Ascending aorta (tissue), 2 donors: ENCODE measurements at regions not wholly inside any gene's neighbourhood (a gene's known extent, or its start where the extent isn't known, plus 50 kb on each side); places are given as distances from the start of the nearest gene placed in this dataset.
"Not testable (repeated sequence)": the region's sequence is repeated elsewhere in the genome, so short reads cannot be mapped to it uniquely, and the experiment has no call there.

ENCODE experiments used
- DNase-seq, 2 donors: peaks; one replicate each; pipeline ENCODE4 v3.0.0-alpha.2; 2019; ENCODE audit warnings: low spot score in 2 of 2
- H3K27ac ChIP-seq, 2 donors: fragments of 200-600 bp; sonication (generic); one replicate each; pipeline ENCODE4 v1.5.1; 2016 to 2017; ENCODE audit warnings: mild to moderate bottlenecking in 1 of 2
- H3K27me3 ChIP-seq: fragments of 200-600 bp; sonication (generic); one replicate; pipeline ENCODE4 v1.5.1; 2017
- H3K36me3 ChIP-seq, 2 donors: fragments of 200-600 bp; sonication (generic); one replicate each; pipeline ENCODE4 v1.5.1; 2016
- H3K4me1 ChIP-seq, 2 donors: fragments of 200-600 bp; sonication (generic); one replicate each; pipeline ENCODE4 v1.5.1; 2016 to 2017; ENCODE audit warnings: mild to moderate bottlenecking in 1 of 2
- H3K4me3 ChIP-seq, 2 donors: fragments of 200-600 bp; sonication (generic); one replicate each; pipeline ENCODE4 v1.5.1; 2016 to 2017; ENCODE audit warnings: mild to moderate bottlenecking in 1 of 2
- H3K9me3 ChIP-seq, 2 donors: fragments of 200-600 bp; sonication (generic); one replicate each; pipeline ENCODE4 v1.5.1; 2016
- CTCF ChIP-seq, 3 experiments: fragments of 200-600 bp in 2 of 3; fragments of 450-650 bp in 1 of 3; sonication (generic) in 2 of 3; IDR thresholded peaks; one replicate each; pipeline ENCODE4 v1.5.1; 2016 to 2019; ENCODE audit warnings: antibody characterized with exemption in 3 of 3, mild to moderate bottlenecking in 1 of 3, moderate library complexity in 1 of 3
- intact Hi-C: fragments of 100-400 bp; cut with DNase I; formaldehyde crosslinking; loops from one replicate; pipeline ENCODE4 v1.15.1; 2023

- no peak for DNase-seq
- intact Hi-C loops, result loop anchor here (5.0 kb wide), 1 partner anchor 272 kb away; no protein-coding TSS in a partner anchor
- no peak overlapping the region for H3K27ac ChIP-seq
- no peak for TF ChIP-seq CTCF (IDR thresholded peaks at IDR 0.05)
- H3K36me3 ChIP-seq, result no peaks in the 10 kb centered on the region
- H3K4me1 ChIP-seq, result no peaks in the 10 kb centered on the region
- no peaks in the 10 kb centered on the region for H3K27me3 ChIP-seq
- H3K4me3 ChIP-seq, result no peak overlapping the region
- H3K9me3 ChIP-seq, result peaks cover 0 to 6% of the 10 kb centered on the region in 2 donors
These were observed 115.4 kb upstream of the CARD11 start for GRCh38 chr7:3159039-3159438.

- H3K4me3 ChIP-seq, result no peak overlapping the region
- no peak for TF ChIP-seq CTCF (IDR thresholded peaks at IDR 0.05)
- intact Hi-C loops, result loop anchor here (5.0 kb wide), 1 partner anchor 272 kb away; no protein-coding TSS in a partner anchor
- H3K36me3 ChIP-seq, result no peaks in the 10 kb centered on the region
- no peak overlapping the region for H3K27ac ChIP-seq
- H3K4me1 ChIP-seq, result no peaks in the 10 kb centered on the region
- H3K27me3 ChIP-seq, result no peaks in the 10 kb centered on the region
- no peak for DNase-seq
- H3K9me3 ChIP-seq, result peaks cover 0 to 6% of the 10 kb centered on the region in 2 donors
These were observed 115.8 kb upstream of the CARD11 start for GRCh38 chr7:3159445-3159844.

DNA sequence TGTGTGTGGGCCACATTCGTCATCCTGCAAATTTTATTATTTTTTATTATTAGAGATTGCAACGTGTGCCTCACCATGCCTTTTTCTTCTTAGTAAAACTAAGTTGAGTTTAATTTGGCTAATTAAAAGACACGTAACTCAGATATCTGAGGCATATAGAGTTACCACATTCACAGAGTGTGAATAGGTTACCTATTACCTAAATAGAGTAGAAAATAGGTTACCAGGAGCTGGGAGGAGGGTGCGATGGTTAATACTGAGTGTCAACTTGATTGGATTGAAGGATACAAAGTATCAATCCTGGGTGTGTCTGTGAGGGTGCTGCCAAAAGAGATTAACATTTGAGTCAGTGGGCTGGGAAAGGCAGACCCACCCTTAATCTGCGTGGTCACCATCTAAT is 116.3 kb upstream of the CARD11 start:
- not testable (repeated sequence) for H3K9me3 ChIP-seq, DNase-seq, H3K4me3 ChIP-seq, H3K36me3 ChIP-seq, H3K4me1 ChIP-seq, H3K27ac ChIP-seq, H3K27me3 ChIP-seq
- intact Hi-C loops, result loop anchor here (5.0 kb wide), 1 partner anchor 273 kb away; no protein-coding TSS in a partner anchor

DNA sequence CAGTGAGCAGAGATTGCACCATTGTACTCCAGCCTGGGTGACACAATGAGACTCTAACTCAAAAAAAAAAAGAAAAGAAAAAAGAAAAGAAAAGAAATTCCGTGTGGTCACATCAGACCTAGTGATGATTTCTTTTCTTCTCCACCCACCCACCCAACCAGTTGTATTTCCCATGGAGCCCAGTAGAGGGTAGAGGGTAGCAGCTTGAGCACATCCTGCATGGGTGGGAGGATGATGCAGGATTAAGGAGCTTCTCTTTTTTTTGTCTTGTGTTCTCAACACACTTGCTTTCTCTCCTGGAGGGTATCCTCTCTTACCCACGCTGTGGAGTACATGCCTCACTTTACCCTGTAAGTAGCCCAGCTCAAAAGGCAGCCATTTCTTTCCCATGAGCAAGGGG is 118.6 kb upstream of the CARD11 start:
- Histone ChIP-seq H3K4me3 (no peak overlapping the region), H3K36me3 (no peaks in the 10 kb centered on the region), H3K27me3 (no peaks in the 10 kb centered on the region), H3K9me3 (no peaks in the 10 kb centered on the region), H3K4me1 (no peaks in the 10 kb centered on the region), H3K27ac (no peak overlapping the region)
- TF ChIP-seq CTCF (IDR thresholded peaks at IDR 0.05), result peak in 1 of 3 experiments; percentile 22
- intact Hi-C loops, result no loop called here
- DNase-seq, result no peak

DNA sequence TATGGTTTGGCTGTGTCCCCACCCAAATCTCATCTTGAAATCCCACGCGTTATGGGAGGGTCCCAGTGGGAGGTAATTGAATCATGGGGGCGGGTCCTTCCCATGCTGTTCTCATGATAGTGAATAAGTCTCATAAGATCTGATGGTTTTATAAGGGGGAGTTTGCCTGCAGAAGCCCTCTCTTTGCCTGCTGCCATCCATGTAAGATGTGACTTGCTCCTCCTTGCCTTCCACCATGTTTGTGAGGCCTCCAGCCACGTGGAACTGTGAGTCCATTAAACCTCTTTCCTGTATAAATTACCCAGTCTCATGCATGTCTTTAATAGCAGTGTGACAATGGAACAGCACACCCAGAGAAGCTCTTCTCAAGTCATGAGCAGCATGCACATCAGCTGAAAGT is 119.1 kb upstream of the CARD11 start:
- H3K4me1 ChIP-seq, intact Hi-C loops, H3K9me3 ChIP-seq, H3K36me3 ChIP-seq, H3K4me3 ChIP-seq, H3K27me3 ChIP-seq, DNase-seq, H3K27ac ChIP-seq: not testable (repeated sequence)

DNA sequence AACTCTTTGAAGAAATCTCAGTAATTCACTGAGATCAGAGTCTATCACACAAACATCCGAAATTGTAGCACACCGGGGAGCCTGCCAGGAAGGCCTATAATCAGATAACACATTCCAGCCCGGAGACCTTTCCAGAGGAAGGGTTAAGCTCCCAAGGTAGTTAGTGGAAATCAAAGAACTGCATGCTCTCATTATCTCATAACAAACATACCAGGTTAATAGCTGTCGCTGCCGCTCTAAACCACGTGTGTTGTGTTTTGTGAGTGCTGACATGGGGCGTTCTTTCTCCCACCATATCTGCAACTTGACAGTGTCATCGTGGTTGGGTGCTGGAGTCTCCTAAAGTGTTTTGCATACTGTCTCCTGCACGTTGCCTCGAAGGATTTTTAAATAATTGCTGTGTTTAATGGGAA is 120.7 kb upstream of the CARD11 start:
- intact Hi-C loops, result no loop called here
- Histone ChIP-seq H3K9me3 (no peaks in the 10 kb centered on the region), H3K4me1 (no peaks in the 10 kb centered on the region), H3K27me3 (no peaks in the 10 kb centered on the region), H3K4me3 (no peak overlapping the region), H3K36me3 (no peaks in the 10 kb centered on the region), H3K27ac (no peak overlapping the region)
- TF ChIP-seq CTCF (IDR thresholded peaks at IDR 0.05), result no peak
- DNase-seq, result no peak
